ENCODE measurements at regions not wholly inside any gene's neighbourhood (a gene's known extent, or its start where the extent isn't known, plus 50 kb on each side); places are given as distances from the start of the nearest gene placed in this dataset.

DNA sequence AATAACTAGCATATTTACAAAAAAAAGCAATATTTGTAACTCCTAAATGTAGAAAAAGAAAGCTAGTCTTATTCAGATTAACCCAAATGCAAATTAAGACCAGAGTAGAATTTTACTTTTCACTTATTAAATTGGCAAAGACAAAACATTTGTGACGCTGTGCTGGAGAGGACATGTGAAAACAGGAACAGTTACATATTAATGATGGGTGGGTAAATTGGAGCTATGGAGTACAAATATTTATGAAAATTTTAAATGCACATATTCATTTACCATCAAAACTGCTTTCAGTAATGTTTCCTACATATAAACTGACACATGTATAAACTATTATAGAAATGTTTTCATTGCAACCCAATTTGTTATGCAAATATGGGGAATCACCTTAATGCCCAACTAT lies 278.9 kb upstream of the POU1F1 start:
- no peak overlapping the region for H3K4me3 ChIP-seq (ENCODE audit: low read length in 2 of 2)
- no peak overlapping the region for H3K14ac ChIP-seq (ENCODE audit: low read length)
- no peak overlapping the region for H2BK15ac ChIP-seq (ENCODE audit: low read length)
- H3K27ac ChIP-seq (replicated peaks; ENCODE audit: low read length): no peak overlapping the region
- H3K4me1 ChIP-seq (ENCODE audit: control insufficient read depth in 2 of 2, insufficient read depth in 1 of 2, low read depth in 1 of 2, low read length in 2 of 2): no peaks in the 10 kb centered on the region
- H2BK12ac ChIP-seq (ENCODE audit: low read length): no peak overlapping the region
- no peak overlapping the region for H2AFZ ChIP-seq (ENCODE audit: low read length)
- no peak for DNase-seq (ENCODE audit: low spot score)
- H4K91ac ChIP-seq (ENCODE audit: low read depth, low read length, poor library complexity): no peak overlapping the region
- H2BK5ac ChIP-seq (ENCODE audit: low read length): no peak overlapping the region
- no peak overlapping the region for H3K9ac ChIP-seq (ENCODE audit: low read depth, low read length, poor library complexity)
- H3K23ac ChIP-seq (ENCODE audit: low read depth, low read length, poor library complexity): no peak overlapping the region
- WGBS, 2 donors (ENCODE audit: extremely low coverage in 2 of 2, insufficient read length in 2 of 2, insufficient replicate concordance in 1 of 2): no CpG with 5 or more reads among the region's 1 CpG
- H3K27me3 ChIP-seq (ENCODE audit: control insufficient read depth in 3 of 3, insufficient read depth in 3 of 3, low read depth in 1 of 3, low read length in 3 of 3): no peaks in the 10 kb centered on the region
- H3K36me3 ChIP-seq (replicated peaks in 1 of 2; ENCODE audit: control insufficient read depth in 2 of 2, insufficient read depth in 2 of 2, low read length in 2 of 2): no peaks in the 10 kb centered on the region
- H3K9me3 ChIP-seq (replicated peaks in 1 of 2; ENCODE audit: control insufficient read depth in 2 of 2, insufficient read depth in 1 of 2, low read depth in 1 of 2, low read length in 2 of 2): no peaks in the 10 kb centered on the region
- no peak overlapping the region for H4K8ac ChIP-seq (ENCODE audit: low read depth, low read length)
- no peaks in the 10 kb centered on the region for H3K79me1 ChIP-seq (ENCODE audit: low read depth, low read length)
- no peak overlapping the region for H3K4me2 ChIP-seq (ENCODE audit: insufficient read depth, low read length, poor library complexity, severe bottlenecking)
- H2AK5ac ChIP-seq (ENCODE audit: low read depth, low read length): no peak overlapping the region
- no peak overlapping the region for H3K4ac ChIP-seq (ENCODE audit: low read length)
- no peak overlapping the region for H3K18ac ChIP-seq (ENCODE audit: low read length)
- no peak overlapping the region for H2BK120ac ChIP-seq (ENCODE audit: low read depth, low read length)

DNA sequence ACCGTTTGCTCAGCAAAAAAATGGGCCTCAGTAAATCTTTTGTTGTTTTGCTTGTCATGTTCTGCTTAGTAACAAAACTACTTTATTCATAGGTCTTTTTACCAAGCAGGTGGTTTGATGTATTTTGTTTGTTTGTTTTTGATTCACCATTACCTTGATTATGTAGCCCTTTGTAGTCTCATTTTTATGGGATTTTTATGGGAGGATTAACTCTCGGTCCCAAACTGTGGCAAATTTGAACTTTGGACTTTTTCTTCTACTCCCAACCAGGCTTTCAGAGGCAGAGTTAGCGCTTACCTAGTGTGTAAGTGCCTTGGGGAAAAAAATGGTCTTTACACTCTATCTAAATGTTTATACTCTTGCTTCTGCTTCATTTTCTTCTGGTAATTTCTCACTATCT lies 276.7 kb upstream of the POU1F1 start:
- H2BK5ac ChIP-seq (ENCODE audit: low read length): no peak overlapping the region
- no peak overlapping the region for H2AFZ ChIP-seq (ENCODE audit: low read length)
- no peak overlapping the region for H2BK120ac ChIP-seq (ENCODE audit: low read depth, low read length)
- H2AK5ac ChIP-seq (ENCODE audit: low read depth, low read length): no peak overlapping the region
- no peak overlapping the region for H4K91ac ChIP-seq (ENCODE audit: low read depth, low read length, poor library complexity)
- no peaks in the 10 kb centered on the region for H3K9me3 ChIP-seq (replicated peaks in 1 of 2; ENCODE audit: control insufficient read depth in 2 of 2, insufficient read depth in 1 of 2, low read depth in 1 of 2, low read length in 2 of 2)
- no peak overlapping the region for H3K18ac ChIP-seq (ENCODE audit: low read length)
- H3K4me2 ChIP-seq (ENCODE audit: insufficient read depth, low read length, poor library complexity, severe bottlenecking): no peak overlapping the region
- no peak overlapping the region for H3K23ac ChIP-seq (ENCODE audit: low read depth, low read length, poor library complexity)
- DNase-seq (ENCODE audit: low spot score): no peak
- no peak overlapping the region for H3K4me3 ChIP-seq (ENCODE audit: low read length in 2 of 2)
- H3K79me1 ChIP-seq (ENCODE audit: low read depth, low read length): no peaks in the 10 kb centered on the region
- H2BK12ac ChIP-seq (ENCODE audit: low read length): no peak overlapping the region
- no CpG with 5 or more reads among the region's 3 CpGs for WGBS, 2 donors (ENCODE audit: extremely low coverage in 2 of 2, insufficient read length in 2 of 2, insufficient replicate concordance in 1 of 2)
- H3K36me3 ChIP-seq (replicated peaks in 1 of 2; ENCODE audit: control insufficient read depth in 2 of 2, insufficient read depth in 2 of 2, low read length in 2 of 2): no peaks in the 10 kb centered on the region
- H3K4me1 ChIP-seq (ENCODE audit: control insufficient read depth in 2 of 2, insufficient read depth in 1 of 2, low read depth in 1 of 2, low read length in 2 of 2): no peaks in the 10 kb centered on the region
- no peaks in the 10 kb centered on the region for H3K27me3 ChIP-seq (ENCODE audit: control insufficient read depth in 3 of 3, insufficient read depth in 3 of 3, low read depth in 1 of 3, low read length in 3 of 3)
- H4K8ac ChIP-seq (ENCODE audit: low read depth, low read length): no peak overlapping the region
- H2BK15ac ChIP-seq (ENCODE audit: low read length): no peak overlapping the region
- no peak overlapping the region for H3K9ac ChIP-seq (ENCODE audit: low read depth, low read length, poor library complexity)
- no peak overlapping the region for H3K27ac ChIP-seq (replicated peaks; ENCODE audit: low read length)
- H3K4ac ChIP-seq (ENCODE audit: low read length): no peak overlapping the region
- H3K14ac ChIP-seq (ENCODE audit: low read length): no peak overlapping the region

- Histone ChIP-seq H3K4ac (ENCODE audit: low read length) (no peak overlapping the region), H3K9ac (ENCODE audit: low read depth, low read length, poor library complexity) (no peak overlapping the region), H2BK5ac (ENCODE audit: low read length) (no peak overlapping the region), H2AFZ (ENCODE audit: low read length) (no peak overlapping the region), H3K27ac (replicated peaks; ENCODE audit: low read length) (no peak overlapping the region), H3K4me3 (ENCODE audit: low read length in 2 of 2) (no peak overlapping the region), H3K4me1 (ENCODE audit: control insufficient read depth in 2 of 2, insufficient read depth in 1 of 2, low read depth in 1 of 2, low read length in 2 of 2) (no peaks in the 10 kb centered on the region), H3K79me1 (ENCODE audit: low read depth, low read length) (no peaks in the 10 kb centered on the region), H4K91ac (ENCODE audit: low read depth, low read length, poor library complexity) (no peak overlapping the region), H2BK12ac (ENCODE audit: low read length) (no peak overlapping the region), H2BK120ac (ENCODE audit: low read depth, low read length) (no peak overlapping the region), H2BK15ac (ENCODE audit: low read length) (no peak overlapping the region), H3K23ac (ENCODE audit: low read depth, low read length, poor library complexity) (no peak overlapping the region), H3K14ac (ENCODE audit: low read length) (no peak overlapping the region), H3K18ac (ENCODE audit: low read length) (no peak overlapping the region), H3K4me2 (ENCODE audit: insufficient read depth, low read length, poor library complexity, severe bottlenecking) (no peak overlapping the region), H3K36me3 (replicated peaks in 1 of 2; ENCODE audit: control insufficient read depth in 2 of 2, insufficient read depth in 2 of 2, low read length in 2 of 2) (no peaks in the 10 kb centered on the region), H2AK5ac (ENCODE audit: low read depth, low read length) (no peak overlapping the region), H4K8ac (ENCODE audit: low read depth, low read length) (no peak overlapping the region), H3K27me3 (ENCODE audit: control insufficient read depth in 3 of 3, insufficient read depth in 3 of 3, low read depth in 1 of 3, low read length in 3 of 3) (no peaks in the 10 kb centered on the region), H3K9me3 (replicated peaks in 1 of 2; ENCODE audit: control insufficient read depth in 2 of 2, insufficient read depth in 1 of 2, low read depth in 1 of 2, low read length in 2 of 2) (no peaks in the 10 kb centered on the region)
- no CpG with 5 or more reads among the region's 3 CpGs for WGBS, 2 donors (ENCODE audit: extremely low coverage in 2 of 2, insufficient read length in 2 of 2, insufficient replicate concordance in 1 of 2)
- no peak for DNase-seq (ENCODE audit: low spot score)
Measured at GRCh38 chr3:87550892-87551291, 274.5 kb upstream of the POU1F1 start.

DNA sequence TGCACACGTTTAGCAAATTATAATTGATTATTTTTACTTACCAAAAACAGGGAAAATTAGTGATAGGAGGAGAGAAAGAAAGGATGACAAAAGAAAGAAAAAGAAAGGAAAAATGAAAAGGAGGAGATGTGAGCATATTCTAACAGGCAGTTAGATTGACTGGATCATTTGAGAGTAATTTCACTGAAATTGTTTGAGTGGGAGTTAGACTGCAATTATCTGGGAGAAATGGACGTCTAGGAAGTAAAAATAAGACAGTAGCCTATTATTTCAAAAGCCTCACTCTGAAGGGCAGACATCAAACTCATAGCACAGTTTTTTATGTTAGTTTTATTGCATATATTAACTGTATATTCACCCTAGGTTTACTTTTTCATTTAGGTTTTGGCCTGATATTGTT lies 272.8 kb upstream of the POU1F1 start:
- Histone ChIP-seq H2AK5ac (ENCODE audit: low read depth, low read length) (no peak overlapping the region), H3K9ac (ENCODE audit: low read depth, low read length, poor library complexity) (no peak overlapping the region), H3K18ac (ENCODE audit: low read length) (no peak overlapping the region), H3K27me3 (ENCODE audit: control insufficient read depth in 3 of 3, insufficient read depth in 3 of 3, low read depth in 1 of 3, low read length in 3 of 3) (no peaks in the 10 kb centered on the region), H2BK12ac (ENCODE audit: low read length) (no peak overlapping the region), H3K4me3 (ENCODE audit: low read length in 2 of 2) (no peak overlapping the region), H3K4ac (ENCODE audit: low read length) (no peak overlapping the region), H3K27ac (replicated peaks; ENCODE audit: low read length) (no peak overlapping the region), H3K36me3 (replicated peaks in 1 of 2; ENCODE audit: control insufficient read depth in 2 of 2, insufficient read depth in 2 of 2, low read length in 2 of 2) (no peaks in the 10 kb centered on the region), H2AFZ (ENCODE audit: low read length) (no peak overlapping the region), H2BK120ac (ENCODE audit: low read depth, low read length) (no peak overlapping the region), H2BK15ac (ENCODE audit: low read length) (no peak overlapping the region), H3K79me1 (ENCODE audit: low read depth, low read length) (no peaks in the 10 kb centered on the region), H4K91ac (ENCODE audit: low read depth, low read length, poor library complexity) (no peak overlapping the region), H2BK5ac (ENCODE audit: low read length) (no peak overlapping the region), H3K23ac (ENCODE audit: low read depth, low read length, poor library complexity) (no peak overlapping the region), H3K14ac (ENCODE audit: low read length) (no peak overlapping the region), H4K8ac (ENCODE audit: low read depth, low read length) (no peak overlapping the region), H3K9me3 (replicated peaks in 1 of 2; ENCODE audit: control insufficient read depth in 2 of 2, insufficient read depth in 1 of 2, low read depth in 1 of 2, low read length in 2 of 2) (no peaks in the 10 kb centered on the region), H3K4me2 (ENCODE audit: insufficient read depth, low read length, poor library complexity, severe bottlenecking) (no peak overlapping the region), H3K4me1 (ENCODE audit: control insufficient read depth in 2 of 2, insufficient read depth in 1 of 2, low read depth in 1 of 2, low read length in 2 of 2) (no peaks in the 10 kb centered on the region)
- no peak for DNase-seq (ENCODE audit: low spot score)
- WGBS, 2 donors (ENCODE audit: extremely low coverage in 2 of 2, insufficient read length in 2 of 2, insufficient replicate concordance in 1 of 2): no CpG with 5 or more reads among the region's 2 CpGs
